ENCODE measurements at regions not wholly inside any gene's neighbourhood (a gene's known extent, or its start where the extent isn't known, plus 50 kb on each side); places are given as distances from the start of the nearest gene placed in this dataset.

DNA sequence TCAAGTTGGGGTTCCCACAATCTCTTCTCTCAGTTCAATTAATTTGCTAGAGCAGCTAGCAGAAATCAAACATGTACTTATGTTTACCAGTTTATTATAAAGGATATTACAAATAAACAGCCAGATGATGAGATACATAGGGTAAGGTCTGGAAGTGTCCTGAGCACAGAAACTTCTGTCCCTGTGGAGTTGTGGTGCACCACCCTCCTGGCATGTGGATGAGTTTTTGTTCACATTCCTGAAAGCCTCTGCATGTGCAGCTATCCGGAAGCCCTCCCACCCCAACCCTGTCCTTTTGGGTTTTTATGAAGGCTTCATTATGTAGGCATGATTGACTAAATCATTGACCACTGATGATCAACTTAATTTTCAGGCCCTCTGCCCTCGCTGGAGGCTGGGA is 791.2 kb upstream of the ZNF608 start:
- ATAC-seq (ENCODE audit: insufficient read depth, low FRiP score): no peak
- WGBS, 2 donors: 91 to 94% methylated on average over 2 of the region's 2 CpGs
- peaks cover 0 to 7% (median 5%) of the 10 kb centered on the region in 4 donors for H3K9me3 ChIP-seq (ENCODE audit: control insufficient read depth in 4 of 4, insufficient read depth in 3 of 4, low read length in 3 of 4)
- H3K27me3 ChIP-seq (ENCODE audit: control insufficient read depth in 3 of 3, insufficient read depth in 3 of 3, low read length in 2 of 3): no peaks in the 10 kb centered on the region
- no peak overlapping the region for H3K27ac ChIP-seq (ENCODE audit: low read depth in 1 of 2, low read length in 1 of 2)
- DNase-seq: no peak
- no peaks in the 10 kb centered on the region for H3K4me1 ChIP-seq (ENCODE audit: control insufficient read depth in 5 of 5, insufficient read depth in 5 of 5, low read length in 5 of 5)
- TF ChIP-seq, protein P1, sequence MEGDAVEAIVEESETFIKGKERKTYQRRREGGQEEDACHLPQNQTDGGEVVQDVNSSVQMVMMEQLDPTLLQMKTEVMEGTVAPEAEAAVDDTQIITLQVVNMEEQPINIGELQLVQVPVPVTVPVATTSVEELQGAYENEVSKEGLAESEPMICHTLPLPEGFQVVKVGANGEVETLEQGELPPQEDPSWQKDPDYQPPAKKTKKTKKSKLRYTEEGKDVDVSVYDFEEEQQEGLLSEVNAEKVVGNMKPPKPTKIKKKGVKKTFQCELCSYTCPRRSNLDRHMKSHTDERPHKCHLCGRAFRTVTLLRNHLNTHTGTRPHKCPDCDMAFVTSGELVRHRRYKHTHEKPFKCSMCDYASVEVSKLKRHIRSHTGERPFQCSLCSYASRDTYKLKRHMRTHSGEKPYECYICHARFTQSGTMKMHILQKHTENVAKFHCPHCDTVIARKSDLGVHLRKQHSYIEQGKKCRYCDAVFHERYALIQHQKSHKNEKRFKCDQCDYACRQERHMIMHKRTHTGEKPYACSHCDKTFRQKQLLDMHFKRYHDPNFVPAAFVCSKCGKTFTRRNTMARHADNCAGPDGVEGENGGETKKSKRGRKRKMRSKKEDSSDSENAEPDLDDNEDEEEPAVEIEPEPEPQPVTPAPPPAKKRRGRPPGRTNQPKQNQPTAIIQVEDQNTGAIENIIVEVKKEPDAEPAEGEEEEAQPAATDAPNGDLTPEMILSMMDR (IDR thresholded peaks at IDR 0.05; ENCODE audit: control extremely low read depth, extremely low read depth): no peak
- H3K9ac ChIP-seq (ENCODE audit: insufficient read depth in 1 of 2, low read length in 2 of 2): no peak overlapping the region
- H3K4me3 ChIP-seq: no peak overlapping the region
- no peaks in the 10 kb centered on the region for H3K36me3 ChIP-seq (ENCODE audit: control insufficient read depth in 4 of 4, insufficient read depth in 4 of 4, low read length in 4 of 4)

DNA sequence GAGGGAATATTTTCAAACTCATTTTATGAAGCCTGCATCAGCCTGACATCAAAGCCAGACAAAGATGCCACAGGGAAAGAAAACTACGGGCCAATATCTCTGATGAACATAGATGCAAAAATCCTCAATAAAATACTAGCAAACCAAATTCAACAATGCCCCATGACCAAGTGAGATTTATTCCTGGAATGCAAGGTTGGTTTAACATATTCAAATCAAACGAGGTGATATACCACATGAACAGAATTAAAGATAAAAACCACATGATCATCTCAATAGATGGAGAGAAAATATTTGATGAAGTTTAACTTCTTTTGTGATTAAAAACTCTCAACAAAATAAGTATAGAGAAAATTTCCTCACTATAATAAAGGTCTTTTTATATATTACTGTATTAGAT is 792.0 kb upstream of the ZNF608 start:
- Histone ChIP-seq H3K27ac (ENCODE audit: low read depth in 1 of 2, low read length in 1 of 2) (no peak overlapping the region), H3K36me3 (ENCODE audit: control insufficient read depth in 4 of 4, insufficient read depth in 4 of 4, low read length in 4 of 4) (no peaks in the 10 kb centered on the region), H3K4me3 (no peak overlapping the region), H3K4me1 (ENCODE audit: control insufficient read depth in 5 of 5, insufficient read depth in 5 of 5, low read length in 5 of 5) (no peaks in the 10 kb centered on the region), H3K9me3 (ENCODE audit: control insufficient read depth in 4 of 4, insufficient read depth in 3 of 4, low read length in 3 of 4) (peaks cover 0 to 7% (median 3%) of the 10 kb centered on the region in 4 donors), H3K9ac (ENCODE audit: insufficient read depth in 1 of 2, low read length in 2 of 2) (no peak overlapping the region), H3K27me3 (ENCODE audit: control insufficient read depth in 3 of 3, insufficient read depth in 3 of 3, low read length in 2 of 3) (no peaks in the 10 kb centered on the region)
- 88 to 89% methylated on average over 2 of the region's 2 CpGs for whole genome bisulfite sequencing, 2 donors
- TF ChIP-seq, protein P1 (IDR thresholded peaks at IDR 0.05; ENCODE audit: control extremely low read depth, extremely low read depth): no peak
- DNase-seq (no peak), ATAC-seq (ENCODE audit: insufficient read depth, low FRiP score) (no peak)

DNA sequence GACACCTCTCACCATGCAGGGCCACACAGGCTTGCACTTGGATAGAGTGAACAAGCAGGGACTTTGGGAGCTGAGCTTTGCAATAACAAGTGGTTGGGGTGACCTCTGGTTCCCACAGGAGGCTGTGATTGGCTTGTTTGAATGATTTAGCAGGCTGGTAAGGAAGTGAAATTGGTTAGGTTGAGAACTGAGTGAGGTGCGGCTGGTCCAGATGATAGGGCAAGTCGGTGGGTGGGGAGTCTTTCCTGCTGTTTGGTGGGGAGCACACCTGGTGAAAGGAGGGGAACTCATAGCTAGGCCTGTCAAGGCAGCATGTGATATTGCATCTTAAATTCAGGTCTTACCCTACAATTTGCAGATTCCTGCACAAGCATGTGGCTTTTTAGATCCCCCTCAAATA is 794.6 kb upstream of the ZNF608 start:
- no peak for DNase-seq
- WGBS, 2 donors: 96% methylated on average over 2 of the region's 2 CpGs

More for the DNA sequence above, 794.6 kb upstream of the ZNF608 start:
- peaks cover 0 to 7% (median 3%) of the 10 kb centered on the region in 4 donors for H3K9me3 ChIP-seq (ENCODE audit: control insufficient read depth in 4 of 4, insufficient read depth in 3 of 4, low read length in 3 of 4)
- no peak overlapping the region for H3K9ac ChIP-seq (ENCODE audit: insufficient read depth in 1 of 2, low read length in 2 of 2)
- H3K27me3 ChIP-seq (ENCODE audit: control insufficient read depth in 3 of 3, insufficient read depth in 3 of 3, low read length in 2 of 3): no peaks in the 10 kb centered on the region
- TF ChIP-seq, protein P1 (IDR thresholded peaks at IDR 0.05; ENCODE audit: control extremely low read depth, extremely low read depth): no peak
- no peak overlapping the region for H3K4me3 ChIP-seq
- ATAC-seq (ENCODE audit: insufficient read depth, low FRiP score): no peak
- H3K4me1 ChIP-seq (ENCODE audit: control insufficient read depth in 5 of 5, insufficient read depth in 5 of 5, low read length in 5 of 5): no peaks in the 10 kb centered on the region
- H3K27ac ChIP-seq (ENCODE audit: low read depth in 1 of 2, low read length in 1 of 2): no peak overlapping the region
- H3K36me3 ChIP-seq (ENCODE audit: control insufficient read depth in 4 of 4, insufficient read depth in 4 of 4, low read length in 4 of 4): no peaks in the 10 kb centered on the region

All from lung (tissue), 11 donors.